GM12873 (cell line): ENCODE measurements at regions not wholly inside any gene's neighbourhood (a gene's known extent, or its start where the extent isn't known, plus 50 kb on each side); places are given as distances from the start of the nearest gene placed in this dataset.

ENCODE experiments used
- CTCF ChIP-seq: IDR thresholded peaks from 2 replicates; pipeline ENCODE4 v1.5.1; 2012; ENCODE audit warnings: low read depth, mild to moderate bottlenecking, moderate library complexity, low read length, control low read depth; ENCODE audit not compliant: insufficient read depth; ENCODE audit errors: missing control alignments

DNA sequence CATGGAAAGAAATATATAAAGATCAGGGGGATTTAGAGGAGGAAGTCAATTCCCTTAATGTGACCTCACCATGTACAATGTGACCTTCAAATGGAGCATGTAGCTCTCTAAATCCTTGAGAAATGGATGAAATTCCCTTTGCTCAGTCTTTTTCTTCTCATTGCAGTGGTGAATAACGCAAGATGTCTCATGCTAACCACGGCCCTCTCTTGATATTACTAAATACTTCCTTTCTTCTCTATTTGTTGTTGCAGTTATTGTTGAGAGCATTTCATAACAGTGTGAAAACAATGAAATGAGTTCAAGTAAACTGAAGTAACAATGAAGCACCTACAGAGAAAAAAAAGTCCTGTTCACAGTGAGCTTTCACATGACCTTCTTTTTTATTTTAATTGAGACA is 55.6 kb downstream of the ZNF281 start:
- no peak for TF ChIP-seq CTCF

- TF ChIP-seq CTCF, result no peak
Observed at GRCh38 chr1:200353232-200353631, 56.6 kb downstream of the ZNF281 start.

DNA sequence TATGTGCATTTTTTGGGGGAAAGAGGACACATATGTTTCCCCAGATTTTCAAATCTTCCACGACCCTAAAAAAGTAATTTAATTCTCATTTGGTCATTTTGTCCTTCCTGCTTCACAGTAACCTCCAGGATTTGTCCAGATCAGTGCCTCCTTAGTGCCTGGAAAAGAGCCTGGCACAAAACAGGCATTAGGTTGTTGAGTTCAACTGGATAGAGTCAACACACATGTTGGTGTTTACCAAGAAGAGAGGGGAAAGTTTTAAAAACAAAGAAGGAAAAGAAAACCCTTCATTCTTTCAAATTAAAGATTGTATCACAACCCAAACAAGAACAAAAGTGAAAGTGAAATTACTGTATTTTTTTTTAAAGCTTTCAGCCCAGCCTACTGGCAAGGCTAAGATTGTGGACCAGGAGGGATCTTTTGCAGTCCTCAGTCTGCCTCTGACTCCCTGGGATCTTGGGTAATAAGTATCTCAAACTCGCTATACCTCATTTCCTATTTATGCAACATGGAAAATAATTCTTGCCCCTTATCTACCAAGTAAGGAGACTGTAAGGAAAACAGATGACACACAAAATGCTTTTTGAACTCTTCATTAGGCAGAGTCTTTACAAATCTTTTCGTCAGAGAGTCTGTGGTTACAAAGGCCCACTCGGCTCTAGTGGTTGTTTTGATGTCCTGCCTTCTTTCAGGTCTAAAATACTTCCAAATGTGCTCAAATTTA is 57.8 kb downstream of the ZNF281 start:
- TF ChIP-seq CTCF, result no peak

GRCh38 chr1:200351425-200351824 is 58.4 kb downstream of the ZNF281 start:
- no peak for TF ChIP-seq CTCF

DNA sequence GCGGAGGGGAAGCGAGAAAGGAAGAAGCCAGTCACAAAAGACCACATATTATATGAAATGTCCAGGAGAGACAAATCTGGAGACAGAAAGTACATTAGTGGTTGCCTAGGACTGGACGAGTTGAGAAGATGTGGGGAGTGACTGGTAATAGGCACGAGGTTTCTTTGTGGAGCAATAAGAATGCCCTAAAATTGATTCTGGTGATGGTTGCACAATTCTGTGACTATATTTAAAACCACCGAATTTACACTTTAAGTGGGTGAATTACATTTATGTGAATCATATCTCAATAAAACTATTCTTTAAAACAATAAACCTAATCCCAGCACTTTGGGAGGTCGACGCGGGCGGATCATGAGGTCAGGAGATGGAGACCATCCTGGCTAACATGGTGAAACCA is 63.1 kb downstream of the ZNF281 start:
- no peak for TF ChIP-seq CTCF

DNA sequence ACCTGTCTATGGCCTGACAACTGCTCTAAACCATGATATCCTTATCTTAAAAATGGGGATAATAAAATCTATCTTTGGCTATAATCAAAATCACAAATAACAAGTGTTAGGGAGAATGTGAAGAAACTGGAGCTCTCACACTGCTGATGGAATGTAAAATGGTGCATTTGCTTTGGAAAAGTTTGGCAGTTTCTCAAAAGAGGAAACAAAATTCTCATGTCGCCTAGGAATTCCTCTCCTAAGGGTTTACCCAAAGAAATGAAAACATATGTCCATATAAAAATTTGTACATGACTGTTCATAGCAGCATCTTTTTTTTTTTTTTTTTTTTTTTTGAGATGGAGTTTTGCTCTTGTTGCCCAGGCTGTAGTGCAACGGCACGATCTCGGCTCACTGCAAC is 64.3 kb downstream of the ZNF281 start:
- no peak for TF ChIP-seq CTCF

DNA sequence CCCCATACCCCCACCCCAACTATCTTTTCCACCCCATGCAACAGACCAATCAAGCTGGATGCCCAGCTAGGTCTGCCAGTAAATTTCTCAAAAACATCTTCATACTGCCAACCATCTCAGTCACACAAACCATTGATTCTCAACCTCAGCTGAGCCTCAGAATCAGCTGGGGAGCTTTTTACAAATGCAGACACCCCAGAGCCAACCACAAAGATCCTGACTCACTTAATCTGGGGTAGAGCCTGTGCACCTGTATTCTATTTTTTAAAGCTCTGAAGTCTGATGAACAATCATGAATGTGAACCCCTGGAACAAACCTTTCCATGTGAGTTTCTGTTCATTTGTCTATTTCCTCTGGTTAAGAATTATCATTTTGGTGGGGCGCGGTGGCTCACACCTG is 66.0 kb downstream of the ZNF281 start:
- no peak for TF ChIP-seq CTCF
